NCI-H2081 treated with DMSO at 0.1 percent for 48 hours (cell line): ENCODE measurements at regions not wholly inside any gene's neighbourhood (a gene's known extent, or its start where the extent isn't known, plus 50 kb on each side); places are given as distances from the start of the nearest gene placed in this dataset.

Experiments used
- DNase-seq: peaks from one replicate; lab custom pipeline; 2025; lab: John Stamatoyannopoulos, UW

DNA sequence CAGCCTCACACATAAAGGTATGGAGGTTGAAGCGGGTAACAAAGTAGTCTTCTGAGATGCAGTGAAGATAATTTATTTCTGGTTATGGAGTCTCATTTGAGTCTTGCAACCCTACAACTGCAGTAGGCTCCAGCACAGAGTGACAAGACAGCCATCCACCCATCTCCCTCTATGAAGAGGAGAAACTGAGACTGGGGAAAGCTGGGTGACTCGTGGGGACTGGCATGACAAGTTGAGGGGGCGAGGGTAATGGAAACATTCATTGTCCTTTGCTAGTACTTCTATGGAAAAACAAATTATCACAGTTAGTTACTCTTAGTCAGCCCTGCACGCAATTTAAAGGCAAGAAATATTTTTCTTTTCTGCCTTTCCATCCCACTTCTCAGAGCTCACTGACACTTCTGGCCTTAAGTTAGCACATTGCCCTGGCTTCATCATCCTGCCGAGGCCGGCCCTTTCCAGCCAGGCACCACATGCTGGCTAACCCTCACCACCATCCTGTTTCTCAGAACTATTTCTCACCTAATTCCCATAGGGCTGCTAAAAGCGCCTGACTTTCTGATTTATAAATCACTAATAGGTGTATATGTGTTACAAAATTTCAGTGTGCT, 361.1 kb downstream of the ETS1 start:
- DNase-seq = no peak

GRCh38 chr11:128222245-128222884, 365.0 kb downstream of the ETS1 start:
- no peak for DNase-seq

GRCh38 chr11:128219731-128220120, 367.6 kb downstream of the ETS1 start:
- DNase-seq = no peak

DNA sequence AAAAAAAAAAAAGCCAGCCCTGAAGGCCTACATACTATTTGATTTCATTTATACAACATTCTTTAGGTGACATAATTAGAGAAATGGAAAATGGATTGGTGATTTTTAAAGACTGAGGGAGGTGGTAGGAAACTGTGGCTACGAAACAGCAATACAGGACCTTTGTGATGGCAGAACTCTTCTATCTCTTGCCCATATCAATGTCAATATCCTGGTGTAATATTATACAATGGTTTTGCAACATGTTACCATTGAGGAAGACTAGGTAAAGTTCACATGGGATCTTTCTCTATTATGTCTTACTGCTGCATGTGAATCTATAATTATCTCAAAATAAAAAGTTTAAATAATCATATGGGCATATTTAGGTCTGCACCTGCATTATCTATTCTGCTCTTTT, 371.2 kb downstream of the ETS1 start:
- no peak for DNase-seq

DNA sequence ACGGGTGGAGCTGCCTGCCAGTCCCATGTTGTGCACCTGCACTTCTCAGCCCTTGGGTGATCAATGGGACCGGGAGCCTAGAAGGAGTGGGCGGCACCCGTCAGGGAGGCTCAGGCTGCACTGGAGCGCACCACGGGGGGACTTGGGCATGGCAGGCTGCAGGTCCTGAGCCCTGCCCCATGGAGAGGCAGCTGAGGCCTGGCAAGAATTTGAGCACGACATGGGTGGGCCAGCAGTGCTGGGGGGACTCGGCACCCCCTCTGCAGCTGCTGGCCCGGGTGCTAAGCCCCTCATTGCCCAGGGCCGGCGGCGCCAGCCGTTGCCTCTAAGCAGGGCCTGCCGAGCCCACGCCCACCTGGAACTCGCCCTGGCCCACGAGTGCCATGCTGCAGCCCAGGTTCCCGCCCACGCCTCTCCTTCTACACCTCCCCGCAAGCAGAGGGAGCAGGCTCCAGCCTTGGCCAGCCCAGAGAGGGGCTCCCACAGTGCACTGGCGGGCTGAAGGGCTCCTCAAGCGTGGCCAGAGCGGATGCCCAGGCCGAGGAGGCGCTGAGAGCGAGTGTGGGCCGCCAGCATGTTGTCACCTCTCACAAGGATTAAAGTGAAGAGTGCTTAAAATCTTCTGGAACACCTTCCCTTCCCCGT, 372.0 kb downstream of the ETS1 start:
- no peak for DNase-seq

GRCh38 chr11:128214263-128214662, 373.1 kb downstream of the ETS1 start:
- no peak for DNase-seq

- no peak for DNase-seq
Observed at GRCh38 chr11:128213461-128213860, 373.9 kb downstream of the ETS1 start.

DNA sequence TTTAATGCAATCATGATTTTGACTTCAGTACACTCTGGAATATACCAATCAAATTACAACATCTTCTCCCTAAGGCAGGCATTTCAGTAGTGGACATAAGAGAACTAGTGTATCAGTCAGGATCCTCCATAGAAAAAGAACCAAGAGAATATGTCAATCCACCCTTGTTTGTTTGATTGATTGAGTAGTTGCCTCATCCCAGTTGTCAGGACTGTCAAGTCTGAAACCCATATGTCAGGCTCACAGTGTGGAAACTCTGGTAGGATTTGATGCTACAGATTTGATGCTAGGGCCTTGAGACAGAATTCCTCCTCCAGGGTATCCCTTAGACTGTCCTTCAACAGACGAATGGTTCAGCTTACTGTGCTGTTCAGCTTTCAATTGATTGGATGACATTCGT, 375.0 kb downstream of the ETS1 start:
- no peak for DNase-seq

DNA sequence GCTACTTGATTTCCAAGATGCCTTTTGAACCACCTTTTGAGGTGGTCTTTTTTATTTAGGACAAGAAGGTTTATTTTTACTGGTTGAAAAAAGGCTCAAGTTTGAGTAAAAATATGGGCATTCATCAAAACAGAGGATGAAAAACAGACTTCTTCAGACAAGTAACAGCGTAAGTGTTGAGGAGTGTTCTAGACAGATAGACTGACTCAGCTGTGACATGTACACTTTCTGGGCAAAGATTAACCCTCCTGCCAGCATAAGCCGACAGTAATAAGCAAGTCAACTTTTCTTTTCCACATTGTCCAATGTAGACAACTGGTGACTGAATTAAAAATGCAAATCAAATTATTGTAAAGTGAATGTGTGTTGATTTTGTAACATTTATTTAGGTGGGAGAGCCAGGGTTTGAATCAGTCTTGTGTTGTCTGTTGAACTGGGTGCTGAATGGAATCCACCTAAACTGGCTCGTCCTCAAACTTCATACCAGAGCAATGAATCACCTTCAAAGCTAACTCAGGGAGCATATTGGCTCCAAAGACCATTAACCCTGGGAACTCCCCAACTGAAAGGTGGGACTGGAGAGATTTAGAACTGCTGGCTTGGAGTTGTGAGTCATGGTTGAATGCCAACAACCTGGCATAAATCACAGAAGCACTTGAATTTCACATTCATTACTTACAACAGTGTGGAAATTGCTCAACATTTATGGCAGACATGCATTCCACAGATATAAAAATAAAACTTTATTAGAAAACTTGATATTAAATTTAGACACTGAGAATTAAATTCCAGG, 377.0 kb downstream of the ETS1 start:
- DNase-seq = no peak

DNA sequence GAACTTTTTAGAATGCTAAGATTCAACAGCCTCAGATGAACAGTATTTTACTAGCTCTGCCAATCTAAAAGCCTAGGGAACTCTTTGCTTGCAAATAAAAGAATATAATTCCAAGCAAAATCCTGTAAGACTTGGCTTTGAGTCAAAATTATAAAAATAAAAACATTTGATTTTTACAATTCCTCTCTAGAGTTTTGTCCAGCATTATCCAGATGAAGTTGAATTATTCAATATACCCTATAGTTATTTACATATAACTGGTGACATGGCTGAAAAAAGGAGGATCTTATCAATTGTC, 378.3 kb downstream of the ETS1 start:
- no peak for DNase-seq

GRCh38 chr11:128208329-128209137, 378.8 kb downstream of the ETS1 start:
- no peak for DNase-seq

GRCh38 chr11:128207861-128208321, 379.5 kb downstream of the ETS1 start:
- no peak for DNase-seq

DNA sequence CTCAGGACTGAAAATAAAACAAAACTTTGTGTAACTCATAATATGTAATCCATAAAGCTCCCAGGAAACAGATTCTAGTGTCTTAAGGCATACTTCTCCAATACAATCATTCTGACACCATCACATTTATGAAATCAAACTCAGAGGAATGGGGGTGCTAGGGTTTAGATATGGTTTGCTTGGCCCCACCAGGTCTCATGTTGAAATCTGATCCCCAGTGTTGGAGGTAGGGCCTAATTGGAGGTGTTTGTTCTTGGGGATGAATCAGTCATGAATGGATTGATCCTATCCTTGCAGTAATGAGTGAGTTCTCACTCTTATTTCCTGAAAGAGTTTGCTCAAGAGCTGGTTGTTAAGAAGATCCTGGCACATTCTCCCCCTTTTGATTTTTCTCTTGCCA, 380.9 kb downstream of the ETS1 start:
- DNase-seq = no peak

DNA sequence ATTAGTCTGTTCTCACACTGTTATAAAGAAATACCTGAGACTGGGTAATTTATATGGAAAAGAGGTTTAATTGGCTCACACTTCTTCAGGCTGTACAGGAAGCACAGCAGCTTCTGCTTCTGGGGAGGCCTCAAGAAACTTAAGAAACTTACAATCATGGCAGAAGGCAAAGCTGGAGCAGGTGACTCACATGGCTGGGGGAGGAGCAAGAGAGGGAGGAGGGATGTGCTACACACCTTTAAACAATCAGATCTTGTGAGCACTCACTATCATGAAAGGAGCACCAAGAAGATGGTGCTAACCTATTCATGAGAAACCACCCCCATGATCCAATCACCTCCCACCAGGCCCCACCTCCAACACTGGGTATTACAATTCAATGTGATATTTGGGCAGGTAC, 381.6 kb downstream of the ETS1 start:
- DNase-seq = no peak

- DNase-seq = no peak
Observed at GRCh38 chr11:128204898-128205297, 382.5 kb downstream of the ETS1 start.

DNA sequence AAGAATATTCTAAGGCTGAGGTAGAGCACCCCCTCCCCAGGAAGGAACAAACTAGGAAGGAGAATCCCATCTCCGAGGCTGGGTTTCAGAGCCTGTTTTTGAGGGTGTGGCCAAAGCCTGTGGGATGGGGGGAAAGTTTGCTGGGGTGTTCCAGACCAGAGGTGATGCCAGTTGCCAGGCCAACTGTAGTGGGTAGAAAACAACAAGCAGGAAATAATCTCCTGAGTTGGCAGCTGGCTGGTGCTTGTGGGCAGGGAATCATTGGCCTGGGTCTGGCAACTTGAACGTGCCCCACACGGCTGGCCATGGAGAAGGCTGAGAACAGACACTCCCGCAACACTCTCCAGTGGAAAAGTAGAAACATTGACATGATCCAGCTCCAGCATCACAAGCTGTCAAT, 385.6 kb downstream of the ETS1 start:
- no peak for DNase-seq

DNA sequence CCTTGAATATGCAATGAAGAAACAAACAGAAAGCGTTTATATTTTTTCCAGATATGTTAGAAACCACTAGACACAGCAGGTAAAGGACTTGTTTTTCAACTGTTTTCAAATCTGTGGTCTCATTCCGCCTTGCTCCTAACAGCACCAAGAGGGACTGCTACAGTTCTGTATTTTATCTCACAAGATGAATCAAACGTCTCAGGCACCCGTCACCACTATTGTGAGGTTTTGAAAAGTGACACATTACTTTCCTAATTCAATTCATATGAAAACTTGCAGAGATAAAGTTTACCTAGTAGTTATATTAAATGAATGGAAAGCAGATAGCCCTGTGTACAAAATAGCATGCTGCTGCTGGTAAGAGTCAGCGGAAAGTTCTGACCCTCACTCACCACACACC, 386.3 kb downstream of the ETS1 start:
- DNase-seq = no peak

- DNase-seq = no peak
Observed at GRCh38 chr11:128200467-128200866, 386.9 kb downstream of the ETS1 start.

DNA sequence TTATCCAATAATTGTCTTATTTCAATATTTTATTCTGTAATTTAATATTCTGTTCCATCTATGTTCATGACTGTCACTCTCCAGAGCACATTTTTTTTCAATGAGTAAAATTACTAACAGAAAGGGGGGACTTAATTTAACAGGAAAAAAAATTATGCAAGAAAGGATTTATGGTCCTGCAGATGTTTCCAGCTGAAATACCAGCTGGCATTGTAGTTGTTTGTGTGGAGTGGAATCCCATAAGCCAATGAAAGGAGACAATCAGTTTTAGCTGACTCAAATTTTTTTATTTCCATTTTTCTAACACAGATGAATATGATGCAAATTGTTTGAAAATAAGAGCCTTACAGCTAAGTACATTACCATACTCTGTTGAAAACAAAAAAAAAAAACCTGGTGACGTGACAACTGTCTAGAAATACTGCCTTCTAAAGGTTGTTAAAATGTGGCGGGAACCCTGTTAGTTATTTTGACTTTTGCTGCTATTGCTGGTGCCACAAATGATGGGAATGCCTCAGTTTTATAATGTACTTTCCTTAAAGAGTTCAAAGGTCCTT, 389.1 kb downstream of the ETS1 start:
- DNase-seq = no peak

- no peak for DNase-seq
Observed at GRCh38 chr11:128196235-128196634, 391.1 kb downstream of the ETS1 start.

GRCh38 chr11:128195756-128196155, 391.6 kb downstream of the ETS1 start:
- no peak for DNase-seq
